ENCODE measurements at regions not wholly inside any gene's neighbourhood (a gene's known extent, or its start where the extent isn't known, plus 50 kb on each side); places are given as distances from the start of the nearest gene placed in this dataset.

DNA sequence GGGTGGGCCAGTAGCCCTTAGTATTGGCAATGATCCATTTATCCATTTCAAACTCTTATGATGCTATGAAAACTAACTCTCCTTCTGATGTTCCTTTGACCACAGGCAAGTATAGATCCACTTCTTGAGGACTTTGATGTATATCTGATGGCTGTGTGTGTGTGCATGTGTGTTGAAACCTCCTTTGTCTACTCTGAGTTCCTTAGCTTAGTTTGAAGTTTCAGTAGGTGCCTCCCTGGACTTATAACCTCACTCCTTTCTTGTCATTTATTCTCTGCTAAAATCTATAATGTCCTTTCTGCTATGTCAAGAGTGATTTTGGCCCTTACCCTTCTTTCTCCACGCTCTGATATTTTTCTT, 409.3 kb downstream of the PRDM2 start:
- TF ChIP-seq, protein P1, sequence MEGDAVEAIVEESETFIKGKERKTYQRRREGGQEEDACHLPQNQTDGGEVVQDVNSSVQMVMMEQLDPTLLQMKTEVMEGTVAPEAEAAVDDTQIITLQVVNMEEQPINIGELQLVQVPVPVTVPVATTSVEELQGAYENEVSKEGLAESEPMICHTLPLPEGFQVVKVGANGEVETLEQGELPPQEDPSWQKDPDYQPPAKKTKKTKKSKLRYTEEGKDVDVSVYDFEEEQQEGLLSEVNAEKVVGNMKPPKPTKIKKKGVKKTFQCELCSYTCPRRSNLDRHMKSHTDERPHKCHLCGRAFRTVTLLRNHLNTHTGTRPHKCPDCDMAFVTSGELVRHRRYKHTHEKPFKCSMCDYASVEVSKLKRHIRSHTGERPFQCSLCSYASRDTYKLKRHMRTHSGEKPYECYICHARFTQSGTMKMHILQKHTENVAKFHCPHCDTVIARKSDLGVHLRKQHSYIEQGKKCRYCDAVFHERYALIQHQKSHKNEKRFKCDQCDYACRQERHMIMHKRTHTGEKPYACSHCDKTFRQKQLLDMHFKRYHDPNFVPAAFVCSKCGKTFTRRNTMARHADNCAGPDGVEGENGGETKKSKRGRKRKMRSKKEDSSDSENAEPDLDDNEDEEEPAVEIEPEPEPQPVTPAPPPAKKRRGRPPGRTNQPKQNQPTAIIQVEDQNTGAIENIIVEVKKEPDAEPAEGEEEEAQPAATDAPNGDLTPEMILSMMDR (conservative IDR thresholded peaks at IDR 0.05 in 1 of 2, IDR thresholded peaks at IDR 0.05 in 1 of 2; ENCODE audit: extremely low read depth in 1 of 2, insufficient read depth in 1 of 2, low read depth in 1 of 2, low read length in 2 of 2): no peak
- TF ChIP-seq EZH2 (IDR thresholded peaks at IDR 0.05; ENCODE audit: borderline replicate concordance, low read length): no peak

Data from mammary epithelial cell (primary cell).